DMS 273 treated with DMSO at 0.1 percent for 48 hours (cell line): ENCODE measurements at regions not wholly inside any gene's neighbourhood (a gene's known extent, or its start where the extent isn't known, plus 50 kb on each side); places are given as distances from the start of the nearest gene placed in this dataset.
"Not testable (repeated sequence)": the region's sequence is repeated elsewhere in the genome, so short reads cannot be mapped to it uniquely, and the experiment has no call there.

Source experiments
- DNase-seq: peaks from one replicate; lab custom pipeline; 2025; lab: John Stamatoyannopoulos, UW

GRCh38 chr20:57971583-57971982, 256.9 kb downstream of the ANKRD60 start:
- DNase-seq: not testable (repeated sequence)

- DNase-seq: no peak
These were observed 257.6 kb downstream of the ANKRD60 start for GRCh38 chr20:57970856-57971255.

GRCh38 chr20:57970116-57970515, 258.3 kb downstream of the ANKRD60 start:
- DNase-seq: no peak

- DNase-seq: no peak
These were observed 258.3 kb upstream of the PMEPA1 start for GRCh38 chr20:57968120-57968519.

- no peak for DNase-seq
These were observed 257.5 kb upstream of the PMEPA1 start for GRCh38 chr20:57967364-57967763.

- no peak for DNase-seq
These were observed 256.8 kb upstream of the PMEPA1 start for GRCh38 chr20:57966620-57967019.

GRCh38 chr20:57965441-57965840, 255.6 kb upstream of the PMEPA1 start:
- no peak for DNase-seq

GRCh38 chr20:57964011-57964862, 254.4 kb upstream of the PMEPA1 start:
- DNase-seq: no peak

- DNase-seq: no peak
These were observed 251.2 kb upstream of the PMEPA1 start for GRCh38 chr20:57960803-57961575.

- DNase-seq: no peak
These were observed 249.8 kb upstream of the PMEPA1 start for GRCh38 chr20:57959589-57959988.

- no peak for DNase-seq
These were observed 249.2 kb upstream of the PMEPA1 start for GRCh38 chr20:57959018-57959417.

GRCh38 chr20:57958050-57958420, 248.2 kb upstream of the PMEPA1 start:
- no peak for DNase-seq

GRCh38 chr20:57957411-57958049, 247.7 kb upstream of the PMEPA1 start:
- DNase-seq: no peak

GRCh38 chr20:57953638-57954037, 243.8 kb upstream of the PMEPA1 start:
- DNase-seq: no peak

GRCh38 chr20:57952136-57952535, 242.3 kb upstream of the PMEPA1 start:
- no peak for DNase-seq

- no peak for DNase-seq
These were observed 241.7 kb upstream of the PMEPA1 start for GRCh38 chr20:57951549-57951948.

GRCh38 chr20:57950764-57951485, 241.1 kb upstream of the PMEPA1 start:
- DNase-seq: no peak

GRCh38 chr20:57948180-57948955, 238.6 kb upstream of the PMEPA1 start:
- no peak for DNase-seq

- no peak for DNase-seq
These were observed 237.8 kb upstream of the PMEPA1 start for GRCh38 chr20:57947421-57948179.

GRCh38 chr20:57946559-57947315, 236.9 kb upstream of the PMEPA1 start:
- no peak for DNase-seq
